ENCODE measurements at regions not wholly inside any gene's neighbourhood (a gene's known extent, or its start where the extent isn't known, plus 50 kb on each side); places are given as distances from the start of the nearest gene placed in this dataset.

DNA sequence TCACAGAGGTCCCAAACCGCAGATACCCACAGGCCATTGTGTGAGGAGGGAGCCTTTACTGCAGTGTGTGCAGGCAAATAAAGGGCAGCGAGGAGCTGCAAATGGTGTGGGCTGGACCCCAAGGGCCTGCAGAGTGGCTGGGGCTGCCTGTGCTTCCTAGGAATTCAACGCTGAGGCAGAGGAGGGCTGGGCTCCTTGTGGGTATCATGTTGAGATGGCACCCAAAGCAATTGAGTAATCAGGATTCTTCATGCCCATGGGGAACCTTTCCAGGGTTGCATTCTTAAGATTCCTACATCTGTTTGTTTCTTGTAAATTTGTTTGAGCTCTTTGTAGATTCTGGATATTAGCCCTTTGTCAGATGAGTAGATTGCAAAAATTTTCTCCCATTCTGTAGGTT lies 85.4 kb upstream of the LIPC start:
- H3K27ac ChIP-seq = no peak overlapping the region
- H3K9me3 ChIP-seq (ENCODE audit: low read depth) = no peaks in the 10 kb centered on the region
- H3K36me3 ChIP-seq = no peaks in the 10 kb centered on the region
- no peak overlapping the region for H3K9ac ChIP-seq
- H3F3A ChIP-seq (ENCODE audit: low read depth) = no peaks in the 10 kb centered on the region
- no peak overlapping the region for H3K4me3 ChIP-seq
- no peak overlapping the region for H2AFZ ChIP-seq (replicated peaks)
- H3K27me3 ChIP-seq = no peaks in the 10 kb centered on the region
- Mint-ChIP-seq H3K4me1 (peaks cover 7% of the 10 kb centered on the region), H3K9me3 (peaks cover 4% of the 10 kb centered on the region), H3K27me3 (ENCODE audit: insufficient read depth, low read depth) (no peaks in the 10 kb centered on the region), H3K27ac (no peak overlapping the region), H3K4me3 (no peak overlapping the region), H3K36me3 (no peaks in the 10 kb centered on the region)
- DNase-seq (ENCODE audit: low spot score) = peak; percentile 23
- H4K20me1 ChIP-seq (ENCODE audit: low read depth) = no peaks in the 10 kb centered on the region
- no peak for TF ChIP-seq EZH2phosphoT487 (IDR thresholded peaks at IDR 0.05)
- no peak for TF ChIP-seq EZH2 (IDR thresholded peaks at IDR 0.05)
- TF ChIP-seq CTCF (IDR thresholded peaks at IDR 0.05) = no peak
- H3K4me1 ChIP-seq = no peaks in the 10 kb centered on the region
- H3K4me2 ChIP-seq = no peak overlapping the region
- no peaks in the 10 kb centered on the region for H3K79me2 ChIP-seq (ENCODE audit: low read depth)

DNA sequence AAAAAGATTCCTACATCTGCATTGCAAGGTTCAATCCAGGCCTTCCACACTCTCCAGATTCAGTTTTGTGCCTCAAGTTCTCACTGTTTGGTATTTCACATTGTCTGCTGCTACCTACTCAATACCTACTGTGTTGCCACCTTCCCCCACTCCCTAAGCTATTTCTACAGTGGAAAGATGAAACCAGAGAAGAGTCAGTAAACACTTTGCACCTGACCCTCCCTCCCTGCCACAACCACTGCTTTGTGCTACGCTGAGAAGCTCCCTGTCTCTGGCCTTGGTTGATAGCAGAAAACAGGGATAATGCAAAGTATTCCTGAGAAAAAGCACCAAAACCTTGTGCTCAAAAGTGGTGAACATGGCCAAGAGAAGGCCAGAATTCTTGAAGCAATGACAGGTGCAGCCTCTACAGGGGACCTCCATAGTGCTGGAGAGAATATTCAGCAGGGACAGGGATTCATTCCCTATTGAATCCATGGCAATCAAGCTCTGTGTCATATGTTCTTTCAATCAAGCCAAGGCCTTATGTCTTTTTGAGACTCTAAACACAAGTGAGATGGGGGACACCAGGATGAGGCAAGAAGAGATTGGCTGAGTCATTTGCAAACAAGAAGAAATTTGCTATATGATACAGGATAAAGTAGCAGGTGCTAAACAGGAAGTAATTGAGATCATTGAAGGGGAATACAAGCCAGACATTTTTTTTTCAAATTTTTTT lies 83.5 kb upstream of the LIPC start:
- H4K20me1 ChIP-seq (ENCODE audit: low read depth) = no peaks in the 10 kb centered on the region
- DNase-seq (ENCODE audit: low spot score) = no peak
- no peak overlapping the region for H3K4me3 ChIP-seq
- H3K36me3 Mint-ChIP-seq = no peaks in the 10 kb centered on the region
- no peak overlapping the region for H3K27ac ChIP-seq
- no peaks in the 10 kb centered on the region for H3K4me1 Mint-ChIP-seq
- H3K36me3 ChIP-seq = no peaks in the 10 kb centered on the region
- no peaks in the 10 kb centered on the region for H3K9me3 ChIP-seq (ENCODE audit: low read depth)
- no peak overlapping the region for H3K4me2 ChIP-seq
- no peaks in the 10 kb centered on the region for H3K79me2 ChIP-seq (ENCODE audit: low read depth)
- no peaks in the 10 kb centered on the region for H3K4me1 ChIP-seq
- H3K27ac Mint-ChIP-seq = no peak overlapping the region
- TF ChIP-seq EZH2phosphoT487 (IDR thresholded peaks at IDR 0.05) = no peak
- no peak for TF ChIP-seq EZH2 (IDR thresholded peaks at IDR 0.05)
- no peak for TF ChIP-seq CTCF (IDR thresholded peaks at IDR 0.05)
- no peak overlapping the region for H2AFZ ChIP-seq (replicated peaks)
- H3F3A ChIP-seq (ENCODE audit: low read depth) = no peaks in the 10 kb centered on the region
- H3K27me3 ChIP-seq = no peaks in the 10 kb centered on the region
- no peak overlapping the region for H3K4me3 Mint-ChIP-seq
- peaks cover 4% of the 10 kb centered on the region for H3K27me3 Mint-ChIP-seq (ENCODE audit: insufficient read depth, low read depth)
- H3K9ac ChIP-seq = no peak overlapping the region
- H3K9me3 Mint-ChIP-seq = peaks cover 4% of the 10 kb centered on the region

DNA sequence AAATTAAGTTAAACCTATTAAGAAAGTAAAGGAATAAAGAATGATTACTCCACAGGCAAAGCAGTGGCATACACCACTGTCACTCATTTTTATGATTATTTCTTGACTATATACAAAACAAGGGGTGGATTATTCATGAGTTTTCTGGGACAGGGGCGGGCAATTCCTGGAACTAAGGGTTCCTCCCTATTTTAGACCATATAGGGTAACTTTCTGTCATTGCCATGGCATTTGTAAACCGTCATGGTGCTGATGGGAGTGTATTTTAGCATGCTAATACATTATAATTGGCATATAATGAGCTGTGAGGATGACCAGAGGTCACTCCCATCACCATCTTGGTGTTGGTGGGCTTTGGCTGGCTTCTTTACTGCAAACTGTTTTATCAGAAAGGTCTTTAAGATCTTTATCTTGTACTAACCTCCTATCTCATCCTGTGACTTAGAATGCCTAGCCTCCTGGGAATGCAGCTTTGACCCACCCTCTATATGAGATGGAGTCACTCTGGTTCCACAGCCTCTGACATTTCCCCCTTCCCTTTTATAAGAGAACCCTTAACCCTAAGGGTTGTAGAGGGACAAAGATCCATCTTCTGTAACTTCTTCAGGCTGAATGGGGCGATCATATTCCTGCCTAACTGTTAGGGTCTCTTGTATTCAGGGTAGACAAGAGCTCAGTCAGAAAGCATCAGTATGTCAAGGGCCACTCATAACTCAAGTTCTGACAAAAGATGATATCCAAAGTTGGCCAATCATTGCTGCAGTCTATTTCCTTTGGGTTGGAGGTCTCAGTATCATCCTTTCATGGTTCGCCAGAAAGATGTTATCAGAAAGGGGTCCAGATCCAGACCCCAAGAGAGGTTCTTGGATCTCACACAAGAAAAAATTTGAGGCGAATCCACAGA lies 79.5 kb upstream of the LIPC start:
- Mint-ChIP-seq H3K27ac (no peak overlapping the region), H3K4me3 (no peak overlapping the region), H3K9me3 (peaks cover 2% of the 10 kb centered on the region), H3K36me3 (no peaks in the 10 kb centered on the region), H3K27me3 (ENCODE audit: insufficient read depth, low read depth) (peaks cover 4% of the 10 kb centered on the region), H3K4me1 (no peaks in the 10 kb centered on the region)
- H2AFZ ChIP-seq (replicated peaks) = no peak overlapping the region
- TF ChIP-seq EZH2 (IDR thresholded peaks at IDR 0.05) (no peak), CTCF (IDR thresholded peaks at IDR 0.05) (no peak), EZH2phosphoT487 (IDR thresholded peaks at IDR 0.05) (no peak)
- no peak overlapping the region for H3K4me2 ChIP-seq
- H4K20me1 ChIP-seq (ENCODE audit: low read depth) = no peaks in the 10 kb centered on the region
- H3K36me3 ChIP-seq = no peaks in the 10 kb centered on the region
- DNase-seq (ENCODE audit: low spot score) = no peak
- no peaks in the 10 kb centered on the region for H3K79me2 ChIP-seq (ENCODE audit: low read depth)
- no peak overlapping the region for H3K9ac ChIP-seq
- no peak overlapping the region for H3K4me3 ChIP-seq
- H3F3A ChIP-seq (ENCODE audit: low read depth) = no peaks in the 10 kb centered on the region
- H3K27me3 ChIP-seq = no peaks in the 10 kb centered on the region
- H3K27ac ChIP-seq = no peak overlapping the region
- no peaks in the 10 kb centered on the region for H3K9me3 ChIP-seq (ENCODE audit: low read depth)
- no peaks in the 10 kb centered on the region for H3K4me1 ChIP-seq

Measured in neural progenitor cell (in vitro differentiated cells).